Prostate gland (tissue), 2 donors: ENCODE measurements at regions not wholly inside any gene's neighbourhood (a gene's known extent, or its start where the extent isn't known, plus 50 kb on each side); places are given as distances from the start of the nearest gene placed in this dataset.

Source experiments
- POLR2A ChIP-seq: fragments of 450-650 bp; IDR thresholded peaks from one replicate; pipeline ENCODE4 v1.6.1; 2016; ENCODE audit warnings: antibody characterized with exemption, mild to moderate bottlenecking
- POLR2AphosphoS5 ChIP-seq: sonication (generic); formaldehyde crosslinking; IDR thresholded peaks from one replicate; pipeline ENCODE4 v1.6.1; 2017; ENCODE audit warnings: antibody characterized with exemption
- TF ChIP-seq, protein P1 (sequence below), 4 experiments: fragments of 200-600 bp in 2 of 4; fragments of 450-650 bp in 2 of 4; sonication (generic) in 2 of 4; IDR thresholded peaks; 1 replicate in 3 of 4; 2 replicates in 1 of 4; pipeline ENCODE4 v1.5.1; 2016 to 2019; ENCODE audit warnings: antibody characterized with exemption in 4 of 4, mild to moderate bottlenecking in 2 of 4, moderate library complexity in 2 of 4

DNA sequence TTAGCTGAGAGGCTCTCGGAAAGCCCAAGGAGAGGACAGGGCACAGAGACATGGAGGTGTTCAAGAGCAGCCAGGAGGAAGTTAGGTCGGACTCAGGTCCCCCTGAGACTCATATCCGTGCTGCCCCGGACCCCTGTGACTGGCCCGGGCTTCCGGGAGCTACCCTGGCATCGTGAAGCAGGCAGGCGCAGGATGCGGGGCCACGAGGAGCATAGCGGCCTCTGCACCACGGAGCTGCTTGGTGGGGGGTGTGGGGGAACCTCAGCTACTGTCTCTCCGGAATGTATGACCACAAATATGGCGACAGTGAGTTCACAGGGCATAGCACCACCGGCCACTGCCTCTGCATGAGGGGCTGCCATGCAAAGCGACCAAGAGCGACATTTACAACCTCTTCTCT lies 112.2 kb upstream of the GUCA2B start:
- TF ChIP-seq POLR2AphosphoS5 (no peak), POLR2A (no peak)
- TF ChIP-seq, protein P1, sequence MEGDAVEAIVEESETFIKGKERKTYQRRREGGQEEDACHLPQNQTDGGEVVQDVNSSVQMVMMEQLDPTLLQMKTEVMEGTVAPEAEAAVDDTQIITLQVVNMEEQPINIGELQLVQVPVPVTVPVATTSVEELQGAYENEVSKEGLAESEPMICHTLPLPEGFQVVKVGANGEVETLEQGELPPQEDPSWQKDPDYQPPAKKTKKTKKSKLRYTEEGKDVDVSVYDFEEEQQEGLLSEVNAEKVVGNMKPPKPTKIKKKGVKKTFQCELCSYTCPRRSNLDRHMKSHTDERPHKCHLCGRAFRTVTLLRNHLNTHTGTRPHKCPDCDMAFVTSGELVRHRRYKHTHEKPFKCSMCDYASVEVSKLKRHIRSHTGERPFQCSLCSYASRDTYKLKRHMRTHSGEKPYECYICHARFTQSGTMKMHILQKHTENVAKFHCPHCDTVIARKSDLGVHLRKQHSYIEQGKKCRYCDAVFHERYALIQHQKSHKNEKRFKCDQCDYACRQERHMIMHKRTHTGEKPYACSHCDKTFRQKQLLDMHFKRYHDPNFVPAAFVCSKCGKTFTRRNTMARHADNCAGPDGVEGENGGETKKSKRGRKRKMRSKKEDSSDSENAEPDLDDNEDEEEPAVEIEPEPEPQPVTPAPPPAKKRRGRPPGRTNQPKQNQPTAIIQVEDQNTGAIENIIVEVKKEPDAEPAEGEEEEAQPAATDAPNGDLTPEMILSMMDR (IDR thresholded peaks at IDR 0.05) = no peak
